ENCODE measurements at regions not wholly inside any gene's neighbourhood (a gene's known extent, or its start where the extent isn't known, plus 50 kb on each side); places are given as distances from the start of the nearest gene placed in this dataset.

DNA sequence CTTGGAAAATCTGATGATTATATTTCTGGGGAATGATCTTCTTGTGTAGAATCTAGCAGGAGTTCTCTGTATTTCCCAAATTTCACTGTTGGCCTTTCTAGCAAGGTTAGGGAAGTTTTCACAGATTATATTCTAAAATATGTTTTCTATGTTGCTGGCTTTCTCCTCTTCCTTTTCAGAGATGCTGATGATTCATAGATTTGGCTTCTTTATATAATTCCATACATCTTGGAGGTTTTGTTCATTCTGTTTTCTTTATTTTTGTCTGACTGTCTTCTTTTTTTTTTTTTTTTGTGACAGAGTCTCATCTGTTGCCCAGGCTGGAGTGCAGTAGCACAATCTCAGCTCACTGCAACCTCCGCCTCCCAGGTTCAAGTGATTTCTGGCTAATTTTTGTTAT lies 957.9 kb upstream of the SLIT2 start:
- TF ChIP-seq CTCF (IDR thresholded peaks at IDR 0.05): no peak
- no peak for TF ChIP-seq POLR2A (IDR thresholded peaks at IDR 0.05)

Data from esophagus squamous epithelium (tissue), 4 donors.